WTC11 (cell line): ENCODE measurements at regions not wholly inside any gene's neighbourhood (a gene's known extent, or its start where the extent isn't known, plus 50 kb on each side); places are given as distances from the start of the nearest gene placed in this dataset.

Experiments
- CBFB ChIP-seq: sonication (generic); formaldehyde crosslinking; IDR thresholded peaks from 2 replicates; pipeline ENCODE4 v1.8.1; 2022; ENCODE audit warnings: mild to moderate bottlenecking, low read depth, missing genetic modification reagents
- ELF4 ChIP-seq: sonication (generic); formaldehyde crosslinking; IDR thresholded peaks from 2 replicates; pipeline ENCODE4 v1.8.1; 2022; ENCODE audit warnings: low read depth, mild to moderate bottlenecking, moderate library complexity, missing genetic modification reagents
- ESRRA ChIP-seq: sonication (generic); formaldehyde crosslinking; IDR thresholded peaks from 2 replicates; pipeline ENCODE4 v1.8.1; 2022; ENCODE audit warnings: mild to moderate bottlenecking, missing genetic modification reagents, borderline replicate concordance
- ETV6 ChIP-seq: sonication (generic); formaldehyde crosslinking; IDR thresholded peaks from 2 replicates; pipeline ENCODE4 v1.8.1; 2022; ENCODE audit warnings: mild to moderate bottlenecking, missing genetic modification reagents
- GTF2I ChIP-seq: fragments of 250-450 bp; sonication (Bioruptor Pico); conservative IDR thresholded peaks from 2 replicates; pipeline ENCODE4 v1.4.0; 2021; ENCODE audit warnings: mild to moderate bottlenecking
- JUN ChIP-seq: sonication (generic); formaldehyde crosslinking; IDR thresholded peaks from 2 replicates; pipeline ENCODE4 v1.8.0; 2023; ENCODE audit warnings: mild to moderate bottlenecking, missing genetic modification reagents
- NR1H2 ChIP-seq: sonication (generic); formaldehyde crosslinking; IDR thresholded peaks from 2 replicates; pipeline ENCODE4 v1.9.0; 2021; ENCODE audit warnings: mild to moderate bottlenecking, moderate library complexity, missing genetic modification reagents
- NR2C2 ChIP-seq: sonication (generic); formaldehyde crosslinking; IDR thresholded peaks from 2 replicates; pipeline ENCODE4 v1.8.0; 2022; ENCODE audit warnings: mild to moderate bottlenecking, missing genetic modification reagents
- TF ChIP-seq, protein P1 (sequence below): fragments of 200-600 bp; IDR thresholded peaks from 2 replicates; pipeline ENCODE4 v1.8.0; 2022; ENCODE audit warnings: antibody characterized with exemption
- TF ChIP-seq, protein P2 (sequence below): sonication (generic); formaldehyde crosslinking; IDR thresholded peaks from 2 replicates; pipeline ENCODE4 v1.8.0; 2022; ENCODE audit warnings: mild to moderate bottlenecking, missing genetic modification reagents
- TF ChIP-seq, protein P3 (sequence below): sonication (generic); formaldehyde crosslinking; IDR thresholded peaks from 2 replicates; pipeline ENCODE4 v1.8.1; 2022; ENCODE audit warnings: missing genetic modification reagents, borderline replicate concordance
- TF ChIP-seq, protein P4 (sequence below): sonication (generic); formaldehyde crosslinking; IDR thresholded peaks from 2 replicates; pipeline ENCODE4 v1.8.0; 2023; ENCODE audit warnings: missing genetic modification reagents, mild to moderate bottlenecking, borderline replicate concordance
- TF ChIP-seq, protein P5 (sequence below): sonication (generic); formaldehyde crosslinking; IDR thresholded peaks from 2 replicates; pipeline ENCODE4 v1.8.1; 2023; ENCODE audit warnings: mild to moderate bottlenecking, moderate library complexity, missing genetic modification reagents

DNA sequence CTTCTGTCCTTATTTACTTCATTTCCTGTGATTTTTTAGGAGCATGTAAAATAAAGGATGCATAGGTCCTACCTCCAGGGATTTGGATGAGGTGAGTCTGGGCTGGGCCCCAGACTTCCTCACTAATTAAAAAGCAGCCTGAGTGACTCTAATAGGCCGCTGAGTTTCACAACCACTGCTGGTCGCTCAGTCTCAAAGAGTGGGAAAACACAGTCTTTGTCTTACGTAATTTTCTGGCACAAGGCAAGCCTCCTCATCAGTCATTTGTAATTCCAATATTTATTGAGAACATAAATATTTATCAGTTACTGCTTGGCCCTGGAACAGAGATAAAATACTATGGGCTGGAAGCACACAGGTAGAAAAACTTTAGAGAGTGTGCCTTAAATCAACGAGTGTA lies 195.4 kb upstream of the RUNX1 start:
- TF ChIP-seq JUN (CRISPR knock-in tag) (no peak), NR1H2 (no peak), ETV6 (CRISPR knock-in tag) (no peak), CBFB (CRISPR knock-in tag) (no peak), ELF4 (CRISPR knock-in tag) (no peak), ESRRA (CRISPR knock-in tag) (no peak), NR2C2 (no peak), GTF2I (no peak)
- TF ChIP-seq, protein P1, sequence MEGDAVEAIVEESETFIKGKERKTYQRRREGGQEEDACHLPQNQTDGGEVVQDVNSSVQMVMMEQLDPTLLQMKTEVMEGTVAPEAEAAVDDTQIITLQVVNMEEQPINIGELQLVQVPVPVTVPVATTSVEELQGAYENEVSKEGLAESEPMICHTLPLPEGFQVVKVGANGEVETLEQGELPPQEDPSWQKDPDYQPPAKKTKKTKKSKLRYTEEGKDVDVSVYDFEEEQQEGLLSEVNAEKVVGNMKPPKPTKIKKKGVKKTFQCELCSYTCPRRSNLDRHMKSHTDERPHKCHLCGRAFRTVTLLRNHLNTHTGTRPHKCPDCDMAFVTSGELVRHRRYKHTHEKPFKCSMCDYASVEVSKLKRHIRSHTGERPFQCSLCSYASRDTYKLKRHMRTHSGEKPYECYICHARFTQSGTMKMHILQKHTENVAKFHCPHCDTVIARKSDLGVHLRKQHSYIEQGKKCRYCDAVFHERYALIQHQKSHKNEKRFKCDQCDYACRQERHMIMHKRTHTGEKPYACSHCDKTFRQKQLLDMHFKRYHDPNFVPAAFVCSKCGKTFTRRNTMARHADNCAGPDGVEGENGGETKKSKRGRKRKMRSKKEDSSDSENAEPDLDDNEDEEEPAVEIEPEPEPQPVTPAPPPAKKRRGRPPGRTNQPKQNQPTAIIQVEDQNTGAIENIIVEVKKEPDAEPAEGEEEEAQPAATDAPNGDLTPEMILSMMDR: no peak
- TF ChIP-seq, protein P2, sequence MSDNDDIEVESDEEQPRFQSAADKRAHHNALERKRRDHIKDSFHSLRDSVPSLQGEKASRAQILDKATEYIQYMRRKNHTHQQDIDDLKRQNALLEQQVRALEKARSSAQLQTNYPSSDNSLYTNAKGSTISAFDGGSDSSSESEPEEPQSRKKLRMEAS (CRISPR knock-in tag): no peak
- TF ChIP-seq, protein P3, sequence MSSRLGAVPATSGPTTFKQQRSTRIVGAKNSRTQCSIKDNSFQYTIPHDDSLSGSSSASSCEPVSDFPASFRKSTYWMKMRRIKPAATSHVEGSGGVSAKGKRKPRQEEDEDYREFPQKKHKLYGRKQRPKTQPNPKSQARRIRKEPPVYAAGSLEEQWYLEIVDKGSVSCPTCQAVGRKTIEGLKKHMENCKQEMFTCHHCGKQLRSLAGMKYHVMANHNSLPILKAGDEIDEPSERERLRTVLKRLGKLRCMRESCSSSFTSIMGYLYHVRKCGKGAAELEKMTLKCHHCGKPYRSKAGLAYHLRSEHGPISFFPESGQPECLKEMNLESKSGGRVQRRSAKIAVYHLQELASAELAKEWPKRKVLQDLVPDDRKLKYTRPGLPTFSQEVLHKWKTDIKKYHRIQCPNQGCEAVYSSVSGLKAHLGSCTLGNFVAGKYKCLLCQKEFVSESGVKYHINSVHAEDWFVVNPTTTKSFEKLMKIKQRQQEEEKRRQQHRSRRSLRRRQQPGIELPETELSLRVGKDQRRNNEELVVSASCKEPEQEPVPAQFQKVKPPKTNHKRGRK: no peak
- TF ChIP-seq, protein P4, sequence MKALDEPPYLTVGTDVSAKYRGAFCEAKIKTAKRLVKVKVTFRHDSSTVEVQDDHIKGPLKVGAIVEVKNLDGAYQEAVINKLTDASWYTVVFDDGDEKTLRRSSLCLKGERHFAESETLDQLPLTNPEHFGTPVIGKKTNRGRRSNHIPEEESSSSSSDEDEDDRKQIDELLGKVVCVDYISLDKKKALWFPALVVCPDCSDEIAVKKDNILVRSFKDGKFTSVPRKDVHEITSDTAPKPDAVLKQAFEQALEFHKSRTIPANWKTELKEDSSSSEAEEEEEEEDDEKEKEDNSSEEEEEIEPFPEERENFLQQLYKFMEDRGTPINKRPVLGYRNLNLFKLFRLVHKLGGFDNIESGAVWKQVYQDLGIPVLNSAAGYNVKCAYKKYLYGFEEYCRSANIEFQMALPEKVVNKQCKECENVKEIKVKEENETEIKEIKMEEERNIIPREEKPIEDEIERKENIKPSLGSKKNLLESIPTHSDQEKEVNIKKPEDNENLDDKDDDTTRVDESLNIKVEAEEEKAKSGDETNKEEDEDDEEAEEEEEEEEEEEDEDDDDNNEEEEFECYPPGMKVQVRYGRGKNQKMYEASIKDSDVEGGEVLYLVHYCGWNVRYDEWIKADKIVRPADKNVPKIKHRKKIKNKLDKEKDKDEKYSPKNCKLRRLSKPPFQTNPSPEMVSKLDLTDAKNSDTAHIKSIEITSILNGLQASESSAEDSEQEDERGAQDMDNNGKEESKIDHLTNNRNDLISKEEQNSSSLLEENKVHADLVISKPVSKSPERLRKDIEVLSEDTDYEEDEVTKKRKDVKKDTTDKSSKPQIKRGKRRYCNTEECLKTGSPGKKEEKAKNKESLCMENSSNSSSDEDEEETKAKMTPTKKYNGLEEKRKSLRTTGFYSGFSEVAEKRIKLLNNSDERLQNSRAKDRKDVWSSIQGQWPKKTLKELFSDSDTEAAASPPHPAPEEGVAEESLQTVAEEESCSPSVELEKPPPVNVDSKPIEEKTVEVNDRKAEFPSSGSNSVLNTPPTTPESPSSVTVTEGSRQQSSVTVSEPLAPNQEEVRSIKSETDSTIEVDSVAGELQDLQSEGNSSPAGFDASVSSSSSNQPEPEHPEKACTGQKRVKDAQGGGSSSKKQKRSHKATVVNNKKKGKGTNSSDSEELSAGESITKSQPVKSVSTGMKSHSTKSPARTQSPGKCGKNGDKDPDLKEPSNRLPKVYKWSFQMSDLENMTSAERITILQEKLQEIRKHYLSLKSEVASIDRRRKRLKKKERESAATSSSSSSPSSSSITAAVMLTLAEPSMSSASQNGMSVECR (CRISPR knock-in tag): no peak
- TF ChIP-seq, protein P5, sequence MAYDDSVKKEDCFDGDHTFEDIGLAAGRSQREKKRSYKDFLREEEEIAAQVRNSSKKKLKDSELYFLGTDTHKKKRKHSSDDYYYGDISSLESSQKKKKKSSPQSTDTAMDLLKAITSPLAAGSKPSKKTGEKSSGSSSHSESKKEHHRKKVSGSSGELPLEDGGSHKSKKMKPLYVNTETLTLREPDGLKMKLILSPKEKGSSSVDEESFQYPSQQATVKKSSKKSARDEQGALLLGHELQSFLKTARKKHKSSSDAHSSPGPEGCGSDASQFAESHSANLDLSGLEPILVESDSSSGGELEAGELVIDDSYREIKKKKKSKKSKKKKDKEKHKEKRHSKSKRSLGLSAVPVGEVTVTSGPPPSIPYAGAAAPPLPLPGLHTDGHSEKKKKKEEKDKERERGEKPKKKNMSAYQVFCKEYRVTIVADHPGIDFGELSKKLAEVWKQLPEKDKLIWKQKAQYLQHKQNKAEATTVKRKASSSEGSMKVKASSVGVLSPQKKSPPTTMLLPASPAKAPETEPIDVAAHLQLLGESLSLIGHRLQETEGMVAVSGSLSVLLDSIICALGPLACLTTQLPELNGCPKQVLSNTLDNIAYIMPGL (CRISPR knock-in tag): no peak
